Tibial artery (tissue), 4 donors: ENCODE measurements at regions not wholly inside any gene's neighbourhood (a gene's known extent, or its start where the extent isn't known, plus 50 kb on each side); places are given as distances from the start of the nearest gene placed in this dataset.

Source experiments
- DNase-seq, 2 donors: peaks; one replicate each; pipeline ENCODE4 v3.0.0-alpha.2; 2019
- H3K27ac ChIP-seq, 2 donors: fragments of 200-600 bp; sonication (generic) in 1 of 2; 1 replicate in 1 of 2; 2 replicates in 1 of 2; pipeline ENCODE4 v1.5.1; 2018 to 2019; ENCODE audit warnings: mild to moderate bottlenecking in 1 of 2
- H3K27me3 ChIP-seq, 2 donors: fragments of 200-600 bp; sonication (generic) in 1 of 2; one replicate each; pipeline versions ENCODE4 v1.5.1 to v1.6.0; 2016 to 2019
- H3K36me3 ChIP-seq, 3 donors: fragments of 200-600 bp; sonication (generic) in 2 of 3; one replicate each; pipeline ENCODE4 v1.5.1; 2016 to 2019; ENCODE audit warnings: mild to moderate bottlenecking in 2 of 3
- H3K4me1 ChIP-seq, 4 donors: fragments of 200-600 bp; sonication (generic) in 2 of 4; 1 replicate in 3 of 4; 2 replicates in 1 of 4; pipeline ENCODE4 v1.5.1; 2016 to 2019
- H3K4me3 ChIP-seq, 2 donors: fragments of 200-600 bp; sonication (generic) in 1 of 2; 1 replicate in 1 of 2; 2 replicates in 1 of 2; pipeline ENCODE4 v1.5.1; 2018 to 2019; ENCODE audit warnings: mild to moderate bottlenecking in 2 of 2
- H3K9me3 ChIP-seq, 3 donors: fragments of 200-600 bp; sonication (generic) in 1 of 3; one replicate each; pipeline ENCODE4 v1.5.1; 2016 to 2019
- CTCF ChIP-seq, 2 experiments: fragments of 200-600 bp in 1 of 2; fragments of 450-650 bp in 1 of 2; IDR thresholded peaks; one replicate each; pipeline ENCODE4 v1.5.1; 2017 to 2019; ENCODE audit warnings: antibody characterized with exemption in 2 of 2, mild to moderate bottlenecking in 1 of 2, moderate library complexity in 1 of 2
- intact Hi-C: fragments of 100-400 bp; cut with DNase I; formaldehyde crosslinking; loops from one replicate; pipeline ENCODE4 v1.15.0; 2023; ENCODE audit warnings: low total_unique reads

DNA sequence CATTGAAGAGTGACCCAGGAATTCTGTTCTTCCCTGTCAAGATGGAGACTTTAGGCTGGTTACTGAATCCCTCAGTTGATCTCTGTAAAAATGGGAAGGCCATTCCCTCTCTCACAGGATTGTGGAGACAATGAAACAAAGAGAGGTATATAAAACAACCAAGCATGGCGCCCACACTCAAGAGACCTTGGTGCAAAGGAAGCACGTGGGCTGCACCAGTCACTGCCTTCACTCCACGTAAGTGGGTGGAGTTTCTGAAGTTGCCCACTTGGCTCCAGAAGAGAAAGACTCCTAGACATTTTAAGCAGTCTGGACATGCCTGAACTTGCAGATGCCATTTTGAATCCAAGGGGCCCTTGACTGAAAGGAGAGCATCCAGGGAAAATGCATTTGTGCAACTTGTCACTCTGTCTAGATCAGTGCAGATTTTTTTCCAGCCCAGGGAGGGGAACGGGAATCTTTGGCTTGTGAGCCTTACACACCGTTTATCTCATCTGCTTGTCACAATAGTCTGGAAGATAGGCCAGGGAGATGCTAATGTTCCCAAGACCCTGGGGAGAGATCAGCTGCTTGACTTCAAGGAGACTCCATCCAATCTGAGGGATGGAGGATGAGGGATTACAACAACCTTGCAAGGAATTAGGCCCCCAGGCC is 96.9 kb upstream of the TBX3 start:
- Histone ChIP-seq H3K4me3 (no peak overlapping the region), H3K36me3 (no peaks in the 10 kb centered on the region), H3K27ac (no peak overlapping the region), H3K27me3 (peaks cover 0 to 4% of the 10 kb centered on the region in 2 donors), H3K9me3 (no peaks in the 10 kb centered on the region), H3K4me1 (no peaks in the 10 kb centered on the region)
- no peak for TF ChIP-seq CTCF (IDR thresholded peaks at IDR 0.05)
- intact Hi-C loops: no loop called here
- no peak for DNase-seq

- no peak for DNase-seq
- H3K4me1 ChIP-seq: no peaks in the 10 kb centered on the region
- no peak overlapping the region for H3K27ac ChIP-seq
- no peaks in the 10 kb centered on the region for H3K9me3 ChIP-seq
- H3K27me3 ChIP-seq: peaks cover 0 to 4% of the 10 kb centered on the region in 2 donors
- no peaks in the 10 kb centered on the region for H3K36me3 ChIP-seq
- no peak overlapping the region for H3K4me3 ChIP-seq
- intact Hi-C loops: no loop called here
- no peak for TF ChIP-seq CTCF (IDR thresholded peaks at IDR 0.05)
These were observed 95.7 kb upstream of the TBX3 start for GRCh38 chr12:114779647-114780046.

DNA sequence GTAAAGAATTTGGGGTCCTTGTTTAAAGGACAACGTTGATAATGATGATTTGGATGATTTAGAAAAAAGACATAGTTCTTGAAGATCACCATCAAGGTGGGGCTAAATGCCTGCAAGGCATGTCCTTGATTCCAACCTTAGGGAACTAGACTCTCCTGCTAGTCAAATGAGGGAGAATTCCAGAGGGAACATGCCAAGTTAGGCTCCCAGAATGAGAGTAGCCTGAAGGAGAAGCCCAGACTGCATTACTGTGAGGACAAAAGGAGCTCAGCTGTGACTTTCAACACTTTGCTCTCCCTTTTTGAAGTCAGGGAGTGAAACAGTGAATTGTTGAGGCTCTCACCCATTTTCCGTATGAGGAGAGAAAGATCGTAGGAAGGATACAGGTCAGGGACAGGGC is 95.2 kb upstream of the TBX3 start:
- H3K9me3 ChIP-seq: no peaks in the 10 kb centered on the region
- no peak overlapping the region for H3K4me3 ChIP-seq
- intact Hi-C loops: no loop called here
- H3K36me3 ChIP-seq: no peaks in the 10 kb centered on the region
- H3K4me1 ChIP-seq: no peaks in the 10 kb centered on the region
- H3K27me3 ChIP-seq: peaks cover 0 to 4% of the 10 kb centered on the region in 2 donors
- DNase-seq: no peak
- no peak overlapping the region for H3K27ac ChIP-seq
- TF ChIP-seq CTCF (IDR thresholded peaks at IDR 0.05): no peak

- no peak overlapping the region for H3K4me3 ChIP-seq
- no peak for TF ChIP-seq CTCF (IDR thresholded peaks at IDR 0.05)
- intact Hi-C loops: no loop called here
These were observed 92.9 kb upstream of the TBX3 start for GRCh38 chr12:114776731-114777442.

DNA sequence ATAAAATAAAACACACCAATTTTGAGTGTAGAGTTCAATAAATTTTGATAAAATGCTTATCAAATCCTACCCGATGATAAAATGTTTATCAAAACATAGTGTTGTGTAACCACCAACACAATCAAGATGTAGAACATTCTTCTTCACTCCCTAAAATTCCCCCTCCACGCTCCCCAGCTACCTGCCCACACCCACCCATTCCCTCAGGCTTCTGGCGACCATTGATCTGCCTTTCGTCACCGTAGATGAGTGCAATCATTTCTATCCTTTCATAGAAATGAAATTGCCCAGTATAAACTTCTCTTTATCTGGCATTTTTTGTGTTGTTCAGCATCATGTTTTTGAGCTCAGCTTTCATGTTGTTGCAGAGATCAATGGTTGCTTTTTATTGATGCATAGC is 90.7 kb upstream of the TBX3 start:
- no peak for DNase-seq
- Histone ChIP-seq H3K4me3 (no peak overlapping the region), H3K27ac (no peak overlapping the region), H3K4me1 (no peaks in the 10 kb centered on the region), H3K27me3 (peaks cover 0 to 4% of the 10 kb centered on the region in 2 donors), H3K36me3 (no peaks in the 10 kb centered on the region), H3K9me3 (no peaks in the 10 kb centered on the region)
- intact Hi-C loops: no loop called here
- TF ChIP-seq CTCF (IDR thresholded peaks at IDR 0.05): no peak

More at GRCh38 chr12:114776731-114777442, 92.9 kb upstream of the TBX3 start:
- peaks cover 0 to 4% of the 10 kb centered on the region in 2 donors for H3K27me3 ChIP-seq
- H3K4me1 ChIP-seq: no peaks in the 10 kb centered on the region
- no peak for DNase-seq
- H3K27ac ChIP-seq: no peak overlapping the region
- H3K9me3 ChIP-seq: no peaks in the 10 kb centered on the region
- no peaks in the 10 kb centered on the region for H3K36me3 ChIP-seq
